CD4-positive, alpha-beta T cell (primary cell): ENCODE measurements at regions not wholly inside any gene's neighbourhood (a gene's known extent, or its start where the extent isn't known, plus 50 kb on each side); places are given as distances from the start of the nearest gene placed in this dataset.

Experiments
- ATAC-seq: fragments of 200-7000 bp; cut with Tn5 transposase; one replicate; pipeline ENCODE4 v1.10.0; 2022; ENCODE audit warnings: mild to moderate bottlenecking; ENCODE audit not compliant: poor library complexity
- CTCF ChIA-PET: fragments of 350-600 bp; sonication (Branson Sonifier 250); formaldehyde crosslinking; loops from one replicate; lab custom pipeline; 2021; ENCODE audit warnings: antibody characterized with exemption, inconsistent platforms; lab: Charles Lee
- POLR2A ChIA-PET: fragments of 350-600 bp; sonication (Branson Sonifier 250); formaldehyde crosslinking; loops from one replicate; lab custom pipeline; 2021; ENCODE audit warnings: antibody characterized with exemption, inconsistent platforms; lab: Charles Lee
- DNase-seq, 14 experiments: peaks; one replicate each; pipeline ENCODE4 v3.0.0-alpha.2; 2013 to 2020; ENCODE audit warnings: mixed read lengths in 2 of 14
- H3K27ac ChIP-seq, 2 donors: one replicate each; pipeline versions ENCODE4 v1.5.1 to v1.7.0; 2013; ENCODE audit warnings: low read length in 2 of 2, low read depth in 1 of 2, mild to moderate bottlenecking in 1 of 2
- H3K27me3 ChIP-seq, 2 experiments: 1 replicate in 1 of 2; 2 replicates in 1 of 2; pipeline versions ENCODE4 v1.6.1 to v1.7.0; 2013; ENCODE audit warnings: low read length in 2 of 2, control low read depth in 1 of 2, mild to moderate bottlenecking in 1 of 2, moderate library complexity in 1 of 2; ENCODE audit not compliant: insufficient read depth in 2 of 2, control insufficient read depth in 1 of 2
- H3K36me3 ChIP-seq: one replicate; pipeline ENCODE4 v1.6.1; 2013; ENCODE audit warnings: low read length, control low read depth; ENCODE audit not compliant: insufficient read depth
- H3K4me1 ChIP-seq: one replicate; pipeline ENCODE4 v1.6.1; 2013; ENCODE audit warnings: low read length, control low read depth; ENCODE audit not compliant: insufficient read depth
- H3K4me3 ChIP-seq: one replicate; pipeline ENCODE4 v1.5.1; 2013; ENCODE audit warnings: mild to moderate bottlenecking, low read length, moderate library complexity
- H3K9me3 ChIP-seq, 2 experiments: 1 replicate in 1 of 2; 2 replicates in 1 of 2; pipeline versions ENCODE4 v1.6.1 to v1.7.0; 2013; ENCODE audit warnings: low read length in 2 of 2, mild to moderate bottlenecking in 2 of 2, control low read depth in 1 of 2, moderate library complexity in 1 of 2; ENCODE audit not compliant: control insufficient read depth in 1 of 2, insufficient read depth in 1 of 2
- H3K27ac Mint-ChIP-seq: one replicate; pipeline ENCODE4 v1.8.0; 2020; ENCODE audit warnings: mixed read lengths
- H3K27me3 Mint-ChIP-seq: one replicate; pipeline ENCODE4 v1.8.0; 2021; ENCODE audit warnings: mixed read lengths
- H3K36me3 Mint-ChIP-seq: one replicate; pipeline ENCODE4 v1.8.0; 2021; ENCODE audit warnings: low read depth, mixed read lengths
- H3K4me1 Mint-ChIP-seq: one replicate; pipeline ENCODE4 v1.8.0; 2021; ENCODE audit warnings: low read depth, mixed read lengths
- H3K4me3 Mint-ChIP-seq: one replicate; pipeline ENCODE4 v1.8.0; 2020; ENCODE audit warnings: mild to moderate bottlenecking, mixed read lengths
- H3K9me3 Mint-ChIP-seq: one replicate; pipeline ENCODE4 v1.8.0; 2020; ENCODE audit warnings: mixed read lengths
- CTCF ChIP-seq: fragments of 200-600 bp; IDR thresholded peaks from one replicate; pipeline ENCODE4 v1.8.0; 2022; ENCODE audit warnings: antibody characterized with exemption, mild to moderate bottlenecking
- intact Hi-C, 2 experiments: fragments of 100-400 bp; cut with DNase I in 1 of 2; cut with micrococcal nuclease in 1 of 2; formaldehyde crosslinking; loops; one replicate each; pipeline versions ENCODE4 v1.15.1 to v1.9.0; 2023 to 2025; cut with DNase I, micrococcal nuclease

GRCh38 chr15:62644216-62644888 is 398.2 kb upstream of the TPM1 start:
- no peak for DNase-seq
- Histone ChIP-seq H3K4me3 (no peak overlapping the region), H3K4me1 (no peaks in the 10 kb centered on the region), H3K27me3 (no peaks in the 10 kb centered on the region), H3K9me3 (no peaks in the 10 kb centered on the region), H3K27ac (no peak overlapping the region), H3K36me3 (no peaks in the 10 kb centered on the region)
- ChIA-PET POLR2A (no interaction called here), CTCF (no interaction called here)
- Mint-ChIP-seq H3K9me3 (no peaks in the 10 kb centered on the region), H3K4me3 (no peak overlapping the region), H3K27me3 (peaks cover 5% of the 10 kb centered on the region), H3K4me1 (no peaks in the 10 kb centered on the region), H3K27ac (no peak overlapping the region), H3K36me3 (no peaks in the 10 kb centered on the region)
- no peak for TF ChIP-seq CTCF
- intact Hi-C loops, result no loop called here
- ATAC-seq, result no peak

GRCh38 chr15:62644889-62645742 is 397.4 kb upstream of the TPM1 start:
- TF ChIP-seq CTCF, result no peak
- Mint-ChIP-seq H3K4me1 (no peaks in the 10 kb centered on the region), H3K4me3 (no peak overlapping the region), H3K27ac (no peak overlapping the region), H3K36me3 (no peaks in the 10 kb centered on the region), H3K9me3 (no peaks in the 10 kb centered on the region), H3K27me3 (peaks cover 2% of the 10 kb centered on the region)
- no peak overlapping the region for H3K4me3 ChIP-seq
- intact Hi-C loops, result no loop called here
- H3K36me3 ChIP-seq, result no peaks in the 10 kb centered on the region
- H3K4me1 ChIP-seq, result no peaks in the 10 kb centered on the region
- no peak overlapping the region for H3K27ac ChIP-seq
- POLR2A ChIA-PET, result no interaction called here
- no peak for DNase-seq
- CTCF ChIA-PET, result interaction anchor here (0.5 kb wide), 1 partner anchor 1785 kb away, joined by 3 read pairs; no protein-coding TSS in a partner anchor
- no peaks in the 10 kb centered on the region for H3K27me3 ChIP-seq
- ATAC-seq, result no peak
- no peaks in the 10 kb centered on the region for H3K9me3 ChIP-seq

DNA sequence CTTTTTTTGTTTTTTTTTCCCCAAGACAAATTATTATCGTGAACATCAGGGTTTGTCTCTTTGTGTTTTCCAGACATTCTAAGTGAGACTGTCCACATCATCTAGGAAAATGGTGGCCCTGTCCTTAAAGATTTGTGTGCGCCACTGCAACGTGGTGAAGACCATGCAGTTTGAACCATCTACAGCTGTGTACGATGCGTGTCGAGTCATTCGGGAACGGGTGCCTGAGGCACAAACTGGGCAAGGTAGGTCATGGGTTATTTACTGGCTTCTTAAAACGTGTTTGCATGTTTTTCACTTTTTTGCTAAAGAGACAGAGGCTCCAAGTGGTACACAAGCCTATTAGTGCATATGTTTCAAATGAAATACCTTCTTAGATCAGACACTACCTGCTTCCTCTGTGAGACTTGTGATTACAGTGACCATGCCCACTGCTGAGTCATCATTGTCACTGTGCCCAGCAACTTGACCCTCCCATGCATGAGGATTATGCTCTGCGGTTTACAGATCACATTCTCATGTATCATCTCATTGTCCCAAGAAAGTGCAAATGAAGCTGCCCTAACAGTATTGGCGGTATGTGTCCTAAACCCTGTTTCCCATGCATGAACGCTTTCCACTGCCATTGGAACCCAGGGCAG is 395.2 kb upstream of the TPM1 start:
- Mint-ChIP-seq H3K36me3 (no peaks in the 10 kb centered on the region), H3K4me1 (no peaks in the 10 kb centered on the region), H3K27ac (no peak overlapping the region), H3K9me3 (no peaks in the 10 kb centered on the region), H3K4me3 (no peak overlapping the region), H3K27me3 (peaks cover 2% of the 10 kb centered on the region)
- Histone ChIP-seq H3K27ac (no peak overlapping the region), H3K4me1 (no peaks in the 10 kb centered on the region), H3K4me3 (no peak overlapping the region), H3K27me3 (no peaks in the 10 kb centered on the region), H3K36me3 (no peaks in the 10 kb centered on the region), H3K9me3 (no peaks in the 10 kb centered on the region)
- POLR2A ChIA-PET, result no interaction called here
- intact Hi-C loops, result no loop called here
- TF ChIP-seq CTCF, result no peak
- CTCF ChIA-PET, result no interaction called here
- DNase-seq (peak in 2 of 14 experiments; percentile 19 to 44), ATAC-seq (no peak)
